ENCODE measurements at regions not wholly inside any gene's neighbourhood (a gene's known extent, or its start where the extent isn't known, plus 50 kb on each side); places are given as distances from the start of the nearest gene placed in this dataset.

GRCh38 chr11:105324156-105324555, 184.6 kb upstream of the CARD18 start:
- no peak for DNase-seq

- DNase-seq, result no peak
These were observed 182.1 kb upstream of the CARD18 start for GRCh38 chr11:105321696-105322095.

GRCh38 chr11:105315287-105315686, 175.7 kb upstream of the CARD18 start:
- no peak for DNase-seq

GRCh38 chr11:105312266-105312665, 172.7 kb upstream of the CARD18 start:
- DNase-seq, result no peak

DNA sequence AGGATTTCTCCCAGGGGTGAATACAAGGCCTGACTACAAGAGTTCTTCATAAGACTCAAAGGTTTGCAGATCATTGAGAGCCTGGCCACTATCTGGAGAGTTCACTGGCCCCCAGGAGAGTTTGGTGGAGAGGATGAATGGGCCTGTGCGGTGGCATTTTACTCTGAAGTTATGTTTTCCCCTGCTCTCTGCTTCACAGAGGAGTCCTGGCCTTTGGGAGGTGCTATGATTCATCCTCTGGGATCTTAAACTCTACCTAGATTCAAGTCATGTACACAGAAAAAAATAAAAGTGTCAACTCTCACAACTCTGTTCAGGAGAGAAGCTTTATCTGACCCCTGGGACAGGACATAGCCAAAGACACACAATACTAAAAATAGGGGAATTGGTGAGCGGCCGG, 159.1 kb upstream of the CARD18 start:
- no peak for DNase-seq

- DNase-seq, result peak; percentile 2
These were observed 158.6 kb upstream of the CARD18 start for GRCh38 chr11:105298174-105298573.

- DNase-seq, result no peak
These were observed 157.9 kb upstream of the CARD18 start for GRCh38 chr11:105297463-105297862.

GRCh38 chr11:105296806-105297205, 157.2 kb upstream of the CARD18 start:
- DNase-seq, result peak; percentile 2

GRCh38 chr11:105296386-105296785, 156.8 kb upstream of the CARD18 start:
- no peak for DNase-seq

GRCh38 chr11:105282658-105283057, 143.1 kb upstream of the CARD18 start:
- DNase-seq, result no peak

DNA sequence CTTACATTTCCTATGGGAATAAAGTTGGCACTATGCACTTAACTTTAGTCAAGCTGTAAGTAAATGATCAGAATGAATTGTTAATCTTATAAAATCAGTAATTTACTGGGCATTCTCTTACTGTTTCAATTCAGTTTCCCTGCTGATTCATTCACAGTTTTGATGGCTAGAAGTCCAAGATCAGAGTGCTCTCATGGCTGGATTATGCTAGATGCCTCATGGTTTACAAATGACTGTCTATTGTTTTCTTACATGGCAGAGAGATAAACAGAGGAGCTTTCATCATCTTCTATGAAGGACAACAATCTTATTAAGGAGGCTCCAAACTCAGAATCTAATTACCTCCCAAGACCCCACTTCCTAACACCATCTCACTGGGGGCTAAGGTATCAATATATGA, 135.1 kb upstream of the CARD18 start:
- no peak for DNase-seq

DNA sequence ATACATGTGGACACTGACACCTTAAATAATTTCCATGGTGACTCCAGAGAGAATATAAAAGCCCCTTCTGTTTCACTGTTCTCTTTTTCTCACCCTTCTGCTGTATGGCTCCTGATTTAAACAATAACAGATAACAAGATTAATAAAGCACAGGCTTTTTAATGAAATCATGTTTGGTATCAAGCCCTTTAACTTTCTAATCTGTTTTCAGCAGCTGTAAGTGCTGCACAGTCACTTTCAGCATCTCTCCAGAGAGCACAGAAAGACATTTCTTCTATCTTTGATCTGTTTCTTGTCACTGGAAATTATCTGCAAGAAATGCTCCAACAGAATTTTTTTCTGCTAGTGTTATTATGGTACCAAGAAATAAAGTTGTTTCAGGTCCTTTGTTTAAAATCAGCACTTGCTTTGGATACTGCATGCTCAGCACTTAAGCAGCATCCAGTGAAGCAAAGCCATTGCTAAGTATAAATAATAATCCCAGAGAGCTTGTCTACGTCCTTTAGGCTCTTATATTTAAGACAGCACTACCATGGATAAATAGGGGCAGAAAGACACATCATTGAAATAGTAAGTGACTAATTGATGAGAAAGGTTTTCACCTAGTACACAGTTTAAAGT, 134.2 kb upstream of the CARD18 start:
- no peak for DNase-seq

- no peak for DNase-seq
These were observed 130.3 kb upstream of the CARD18 start for GRCh38 chr11:105269862-105270261.

- DNase-seq, result no peak
These were observed 129.0 kb upstream of the CARD18 start for GRCh38 chr11:105268404-105269062.

- DNase-seq, result no peak
These were observed 126.3 kb upstream of the CARD18 start for GRCh38 chr11:105265845-105266244.

DNA sequence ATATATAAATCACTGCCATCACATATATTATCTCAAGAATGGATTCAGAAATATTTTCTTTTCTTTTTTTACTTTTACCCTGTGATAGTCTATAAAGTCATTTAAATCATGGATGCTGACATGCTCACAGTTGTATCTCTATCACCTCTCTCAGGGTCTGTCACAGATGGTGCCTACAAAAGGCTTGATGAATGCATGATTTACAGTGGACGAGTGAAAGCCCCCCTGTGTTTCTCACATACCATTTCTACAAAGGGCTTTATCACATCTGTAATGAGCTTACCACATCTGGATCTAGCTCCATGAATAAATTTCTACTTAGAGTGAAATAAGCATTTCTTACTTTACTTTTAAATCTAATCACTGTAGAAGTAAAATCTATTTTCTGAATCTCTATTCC, 121.4 kb upstream of the CARD18 start:
- DNase-seq, result no peak

DNA sequence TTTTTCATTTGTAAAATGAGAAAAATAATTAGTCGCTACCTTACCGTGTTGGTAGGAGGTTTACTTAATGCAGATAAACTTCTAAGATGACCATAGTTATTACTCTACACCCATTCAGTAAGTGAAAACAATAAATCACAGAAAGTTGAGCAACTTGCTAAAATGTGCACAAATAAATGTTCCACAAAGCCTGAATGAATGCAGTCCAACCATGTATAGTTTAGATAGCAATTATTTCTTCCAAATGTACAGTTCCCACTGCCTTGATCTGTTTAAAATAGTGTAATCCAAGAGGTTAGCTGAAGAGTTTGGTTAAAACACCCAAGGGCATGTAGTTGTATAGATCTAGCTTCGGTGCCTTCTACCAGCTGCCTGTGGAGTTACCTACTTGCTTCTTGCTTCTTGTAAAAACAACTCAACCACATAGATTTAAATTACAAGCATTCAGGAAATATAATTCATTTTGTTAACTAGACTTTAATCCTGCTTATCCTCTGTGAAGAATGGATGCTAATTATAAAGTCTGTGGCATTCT, 106.3 kb upstream of the CARD18 start:
- DNase-seq, result no peak

DNA sequence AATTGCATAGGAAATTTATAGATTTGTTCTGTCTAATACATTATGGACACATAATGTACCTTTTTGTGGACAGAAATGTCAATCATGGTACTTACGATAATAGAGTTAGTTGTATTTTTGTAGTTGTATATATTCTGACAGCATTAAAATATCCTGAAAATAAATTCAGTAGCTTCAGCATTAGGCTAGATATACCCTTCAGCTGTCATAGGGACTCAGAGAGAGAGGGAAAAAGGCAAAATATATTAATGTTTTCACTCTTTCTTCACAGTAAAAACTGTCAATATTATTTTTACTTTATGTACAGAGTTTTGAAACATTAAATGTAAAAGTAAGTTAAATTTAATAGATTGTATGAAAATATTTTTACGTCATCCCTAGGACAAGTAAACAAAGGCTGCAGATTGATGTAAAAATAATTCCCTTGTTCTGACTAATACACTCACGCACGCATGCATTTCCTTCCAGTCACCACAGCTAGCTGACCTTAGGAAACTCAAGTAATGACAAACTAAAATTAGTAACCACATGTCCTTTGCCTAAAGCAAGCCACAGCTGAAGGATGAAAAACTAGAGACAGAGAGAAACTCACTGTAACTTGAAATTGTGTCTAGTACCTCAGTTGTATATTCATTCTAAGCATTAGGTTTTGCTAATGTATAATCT, 104.7 kb upstream of the CARD18 start:
- DNase-seq, result no peak

DNA sequence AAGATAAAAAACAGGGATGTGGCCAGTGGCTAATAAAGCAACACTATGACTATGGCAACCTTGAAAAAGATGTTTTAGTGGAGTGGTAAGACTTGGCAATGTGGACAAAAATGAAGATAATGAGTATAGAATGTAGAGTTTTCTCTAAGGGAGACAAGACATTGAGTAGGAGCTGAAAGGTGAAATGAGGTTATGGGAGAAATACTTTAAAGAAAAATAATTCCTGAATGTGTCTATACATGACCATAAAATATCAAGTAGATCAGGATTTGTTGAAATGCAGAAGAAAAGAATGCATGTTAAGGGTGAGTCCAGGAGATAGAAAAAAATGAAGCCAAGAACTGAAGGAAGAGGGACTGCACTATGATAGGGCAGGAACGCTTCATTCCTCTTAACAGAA, 101.6 kb upstream of the CARD18 start:
- DNase-seq, result no peak

DNA sequence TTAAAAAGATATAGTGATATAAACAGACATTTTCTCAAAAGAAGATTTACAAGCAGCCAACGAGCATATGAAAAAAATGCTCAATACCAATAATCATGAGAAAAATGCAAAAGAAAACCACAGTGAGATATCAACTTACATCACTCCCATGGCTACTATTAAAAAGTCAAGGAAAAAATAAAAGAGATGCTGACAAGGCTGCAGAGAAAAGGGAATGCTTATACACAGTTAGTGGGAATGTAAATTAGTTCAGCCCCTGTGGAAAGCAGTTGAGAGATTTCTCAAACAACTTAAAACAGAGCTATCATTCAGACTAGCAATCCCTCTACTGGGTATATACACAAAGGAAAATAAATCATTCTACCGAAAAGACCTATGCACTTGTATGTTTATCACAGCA, 97.1 kb upstream of the CARD18 start:
- DNase-seq, result no peak

DNA sequence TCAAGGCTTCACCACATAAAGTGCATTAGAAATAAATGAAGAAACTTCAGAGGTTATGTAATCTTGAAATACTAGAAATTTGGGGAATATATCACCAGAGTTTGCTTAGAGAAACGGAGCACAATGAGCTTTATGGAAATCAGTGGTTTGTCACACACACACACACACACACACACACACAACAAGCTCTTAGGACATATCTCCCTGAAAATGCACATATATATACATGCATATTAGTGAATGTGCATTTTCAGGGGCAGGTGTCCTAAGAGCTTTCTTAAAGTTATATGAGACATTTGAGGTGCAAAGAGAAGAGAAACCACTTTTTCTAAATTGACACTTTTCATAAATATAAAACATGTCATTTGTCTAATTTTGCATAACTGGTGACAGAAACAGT, 93.7 kb upstream of the CARD18 start:
- no peak for DNase-seq

DNA sequence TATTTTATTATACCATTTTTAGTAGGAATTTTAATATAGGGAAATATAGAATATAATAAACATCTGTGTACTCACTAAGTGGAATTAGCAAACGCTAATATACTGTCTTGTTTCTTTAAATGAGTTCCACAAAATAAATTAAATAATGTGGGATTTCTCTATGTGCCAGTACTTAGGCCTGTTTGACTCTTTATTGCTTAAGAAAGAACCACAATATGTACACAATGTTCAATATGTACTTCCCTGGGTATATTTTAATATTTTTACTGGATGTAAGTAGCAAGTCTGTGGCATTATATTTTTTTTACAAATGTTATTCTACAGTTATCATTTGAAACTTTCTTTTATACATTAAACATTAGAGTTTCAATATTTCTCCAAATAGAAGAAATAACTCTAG, 92.5 kb upstream of the CARD18 start:
- DNase-seq, result no peak

GRCh38 chr11:105230586-105230985, 91.0 kb upstream of the CARD18 start:
- DNase-seq, result no peak

- DNase-seq, result no peak
These were observed 90.2 kb upstream of the CARD18 start for GRCh38 chr11:105229761-105230160.
